ENCODE measurements at regions not wholly inside any gene's neighbourhood (a gene's known extent, or its start where the extent isn't known, plus 50 kb on each side); places are given as distances from the start of the nearest gene placed in this dataset.

- TF ChIP-seq CTCF (conservative IDR thresholded peaks at IDR 0.05; ENCODE audit: low read depth, low read length) (no peak), EZH2 (IDR thresholded peaks at IDR 0.05; ENCODE audit: borderline replicate concordance, low read depth, low read length, poor library complexity, severe bottlenecking) (no peak)
- no peaks in the 10 kb centered on the region for H3K27me3 ChIP-seq (replicated peaks; ENCODE audit: insufficient read depth, low read depth, low read length, poor library complexity)
- ChIA-PET CTCF (no interaction called here), POLR2A (ENCODE audit: low non-redundant PET) (no interaction called here)
- H3K9me3 ChIP-seq (ENCODE audit: low read depth, low read length, poor library complexity, severe bottlenecking), result no peaks in the 10 kb centered on the region
- H3K36me3 ChIP-seq (ENCODE audit: insufficient read depth, low read length, poor library complexity, severe bottlenecking), result no peaks in the 10 kb centered on the region
- H3K4me1 ChIP-seq (ENCODE audit: insufficient read depth, low read length, poor library complexity, severe bottlenecking), result peaks cover 29% of the 10 kb centered on the region
- intact Hi-C loops (cut with micrococcal nuclease; ENCODE audit: unreplicated experiment), result no loop called here
- DNase-seq (ENCODE audit: low spot score), result peak; percentile 48
- H3K27ac ChIP-seq (ENCODE audit: low read depth, low read length, poor library complexity, severe bottlenecking), result no peak overlapping the region
- BruUV-seq (replicated peaks), result no TSS peak
- H3K4me3 ChIP-seq (ENCODE audit: low read depth, low read length, poor library complexity, severe bottlenecking), result no peak overlapping the region
Measured at GRCh38 chr4:101419336-101420135, 72.2 kb upstream of the PPP3CA start.

- POLR2A ChIA-PET (ENCODE audit: low non-redundant PET), result no interaction called here
- H3K9me3 ChIP-seq (ENCODE audit: low read depth, low read length, poor library complexity, severe bottlenecking), result no peaks in the 10 kb centered on the region
- DNase-seq (ENCODE audit: low spot score), result no peak
- CTCF ChIA-PET, result no interaction called here
- TF ChIP-seq EZH2 (IDR thresholded peaks at IDR 0.05; ENCODE audit: borderline replicate concordance, low read depth, low read length, poor library complexity, severe bottlenecking) (no peak), CTCF (conservative IDR thresholded peaks at IDR 0.05; ENCODE audit: low read depth, low read length) (no peak)
- no TSS peak for BruUV-seq (replicated peaks)
- H3K4me1 ChIP-seq (ENCODE audit: insufficient read depth, low read length, poor library complexity, severe bottlenecking), result peaks cover 29% of the 10 kb centered on the region
- no peaks in the 10 kb centered on the region for H3K27me3 ChIP-seq (replicated peaks; ENCODE audit: insufficient read depth, low read depth, low read length, poor library complexity)
- H3K4me3 ChIP-seq (ENCODE audit: low read depth, low read length, poor library complexity, severe bottlenecking), result no peak overlapping the region
- H3K27ac ChIP-seq (ENCODE audit: low read depth, low read length, poor library complexity, severe bottlenecking), result no peak overlapping the region
- no peaks in the 10 kb centered on the region for H3K36me3 ChIP-seq (ENCODE audit: insufficient read depth, low read length, poor library complexity, severe bottlenecking)
- intact Hi-C loops (cut with micrococcal nuclease; ENCODE audit: unreplicated experiment), result no loop called here
Measured at GRCh38 chr4:101418466-101418865, 71.1 kb upstream of the PPP3CA start.

- Histone ChIP-seq H3K4me1 (ENCODE audit: insufficient read depth, low read length, poor library complexity, severe bottlenecking) (peaks cover 29% of the 10 kb centered on the region), H3K4me3 (ENCODE audit: low read depth, low read length, poor library complexity, severe bottlenecking) (no peak overlapping the region), H3K36me3 (ENCODE audit: insufficient read depth, low read length, poor library complexity, severe bottlenecking) (no peaks in the 10 kb centered on the region), H3K9me3 (ENCODE audit: low read depth, low read length, poor library complexity, severe bottlenecking) (no peaks in the 10 kb centered on the region), H3K27me3 (replicated peaks; ENCODE audit: insufficient read depth, low read depth, low read length, poor library complexity) (no peaks in the 10 kb centered on the region), H3K27ac (ENCODE audit: low read depth, low read length, poor library complexity, severe bottlenecking) (no peak overlapping the region)
- no TSS peak for BruUV-seq (replicated peaks)
- POLR2A ChIA-PET (ENCODE audit: low non-redundant PET), result no interaction called here
- no peak for DNase-seq (ENCODE audit: low spot score)
- TF ChIP-seq EZH2 (IDR thresholded peaks at IDR 0.05; ENCODE audit: borderline replicate concordance, low read depth, low read length, poor library complexity, severe bottlenecking) (no peak), CTCF (conservative IDR thresholded peaks at IDR 0.05; ENCODE audit: low read depth, low read length) (no peak)
- CTCF ChIA-PET, result no interaction called here
- intact Hi-C loops (cut with micrococcal nuclease; ENCODE audit: unreplicated experiment), result no loop called here
Measured at GRCh38 chr4:101418055-101418454, 70.7 kb upstream of the PPP3CA start.

All from A673 (cell line).